ENCODE measurements at regions not wholly inside any gene's neighbourhood (a gene's known extent, or its start where the extent isn't known, plus 50 kb on each side); places are given as distances from the start of the nearest gene placed in this dataset.

DNA sequence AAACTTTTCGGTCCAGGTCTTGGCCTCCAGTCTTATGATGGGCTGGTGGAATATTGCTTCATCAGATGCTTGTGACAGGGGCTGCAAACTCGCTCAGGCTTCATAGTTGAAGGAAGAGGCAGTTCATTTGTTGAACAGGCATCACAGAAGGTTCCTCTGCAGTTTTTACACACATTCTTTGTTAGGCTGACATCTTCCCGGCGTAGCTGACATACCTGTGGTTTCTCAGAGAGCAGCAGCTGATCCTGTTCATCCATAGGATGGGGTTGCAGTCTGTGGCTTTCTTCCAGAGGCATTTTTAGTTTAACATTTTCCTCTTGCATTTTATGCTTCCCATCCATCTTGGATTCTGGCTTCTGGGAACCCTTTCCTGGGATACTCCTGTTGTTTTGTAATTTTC, 1255.2 kb downstream of the EFNA5 start:
- in situ Hi-C loops (cut with HindIII; ENCODE audit: low sequenced_read_pairs), result no loop called here
- no peak overlapping the region for H3K4me3 ChIP-seq (ENCODE audit: low read depth, low read length)
- TF ChIP-seq, protein P1, sequence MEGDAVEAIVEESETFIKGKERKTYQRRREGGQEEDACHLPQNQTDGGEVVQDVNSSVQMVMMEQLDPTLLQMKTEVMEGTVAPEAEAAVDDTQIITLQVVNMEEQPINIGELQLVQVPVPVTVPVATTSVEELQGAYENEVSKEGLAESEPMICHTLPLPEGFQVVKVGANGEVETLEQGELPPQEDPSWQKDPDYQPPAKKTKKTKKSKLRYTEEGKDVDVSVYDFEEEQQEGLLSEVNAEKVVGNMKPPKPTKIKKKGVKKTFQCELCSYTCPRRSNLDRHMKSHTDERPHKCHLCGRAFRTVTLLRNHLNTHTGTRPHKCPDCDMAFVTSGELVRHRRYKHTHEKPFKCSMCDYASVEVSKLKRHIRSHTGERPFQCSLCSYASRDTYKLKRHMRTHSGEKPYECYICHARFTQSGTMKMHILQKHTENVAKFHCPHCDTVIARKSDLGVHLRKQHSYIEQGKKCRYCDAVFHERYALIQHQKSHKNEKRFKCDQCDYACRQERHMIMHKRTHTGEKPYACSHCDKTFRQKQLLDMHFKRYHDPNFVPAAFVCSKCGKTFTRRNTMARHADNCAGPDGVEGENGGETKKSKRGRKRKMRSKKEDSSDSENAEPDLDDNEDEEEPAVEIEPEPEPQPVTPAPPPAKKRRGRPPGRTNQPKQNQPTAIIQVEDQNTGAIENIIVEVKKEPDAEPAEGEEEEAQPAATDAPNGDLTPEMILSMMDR (IDR thresholded peaks at IDR 0.05; ENCODE audit: low read depth, low read length), result no peak
- peak; percentile 88 for DNase-seq (ENCODE audit: low read depth, low spot score)

DNA sequence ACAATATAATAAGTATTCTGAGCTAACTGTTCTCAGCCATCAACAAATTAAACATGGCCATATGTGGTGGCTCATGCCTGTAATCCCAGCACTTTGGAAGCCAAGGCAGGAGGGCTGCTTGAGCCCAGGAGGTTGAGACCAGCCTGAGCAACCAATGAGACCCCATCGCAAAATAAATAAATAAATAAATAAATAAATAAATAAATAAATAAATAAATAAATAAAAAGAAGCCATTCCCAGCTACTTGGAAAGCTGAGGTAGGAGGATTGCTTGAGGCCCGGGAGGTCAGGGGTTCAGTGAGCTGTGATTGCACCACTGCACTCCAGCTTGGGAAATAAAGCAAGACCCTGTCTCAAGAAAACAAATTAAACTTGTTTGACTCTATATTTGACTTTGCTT, 1256.4 kb downstream of the EFNA5 start:
- in situ Hi-C loops (cut with HindIII; ENCODE audit: low sequenced_read_pairs), result no loop called here
- no peak for DNase-seq (ENCODE audit: low read depth, low spot score)
- TF ChIP-seq, protein P1 (IDR thresholded peaks at IDR 0.05; ENCODE audit: low read depth, low read length), result no peak
- H3K4me3 ChIP-seq (ENCODE audit: low read depth, low read length), result no peak overlapping the region

DNA sequence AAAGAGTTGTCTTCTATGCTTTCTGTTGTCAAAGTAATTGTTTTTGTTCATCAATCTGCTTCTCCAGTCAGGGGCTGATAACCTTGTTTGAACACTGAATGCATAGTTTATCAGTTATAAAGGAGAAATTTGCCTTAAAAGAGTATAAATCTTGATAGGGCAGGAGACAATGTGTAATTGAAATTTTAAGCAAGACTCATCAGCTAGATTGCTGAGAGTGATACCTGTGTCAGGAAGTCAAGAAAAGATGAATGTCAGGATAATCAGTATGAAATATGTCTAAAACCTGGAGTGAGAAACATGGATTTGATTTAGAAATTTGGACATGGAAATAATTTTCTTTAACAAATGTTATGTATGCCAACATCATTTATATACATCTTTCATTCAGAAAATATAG, 1258.1 kb downstream of the EFNA5 start:
- TF ChIP-seq, protein P1 (IDR thresholded peaks at IDR 0.05; ENCODE audit: low read depth, low read length), result no peak
- in situ Hi-C loops (cut with HindIII; ENCODE audit: low sequenced_read_pairs), result no loop called here

DNA sequence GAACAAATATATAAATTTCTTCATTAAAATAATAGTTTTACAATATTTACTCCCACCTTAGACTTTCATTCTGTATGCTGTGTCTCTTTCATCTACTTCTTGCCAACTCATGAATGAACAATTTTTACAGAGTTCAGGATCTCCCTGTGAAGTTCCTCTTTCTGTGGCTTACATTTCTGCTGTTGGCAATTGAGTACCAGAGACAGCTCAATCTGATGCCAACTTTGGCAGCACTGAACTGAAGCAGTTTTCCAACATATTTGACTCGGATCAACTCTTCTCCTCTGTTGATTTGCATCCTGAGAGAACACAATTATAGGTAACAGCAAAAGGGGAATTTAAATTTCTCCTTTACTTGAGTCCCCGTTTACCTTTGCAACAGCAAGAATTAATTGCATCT, 1262.2 kb downstream of the EFNA5 start:
- DNase-seq (ENCODE audit: low read depth, low spot score), result no peak
- TF ChIP-seq, protein P1 (IDR thresholded peaks at IDR 0.05; ENCODE audit: low read depth, low read length), result no peak
- in situ Hi-C loops (cut with HindIII; ENCODE audit: low sequenced_read_pairs), result no loop called here
- no peak overlapping the region for H3K4me3 ChIP-seq (ENCODE audit: low read depth, low read length)

More for the DNA sequence above, 1258.1 kb downstream of the EFNA5 start:
- DNase-seq (ENCODE audit: low read depth, low spot score), result no peak
- H3K4me3 ChIP-seq (ENCODE audit: low read depth, low read length), result no peak overlapping the region

DNA sequence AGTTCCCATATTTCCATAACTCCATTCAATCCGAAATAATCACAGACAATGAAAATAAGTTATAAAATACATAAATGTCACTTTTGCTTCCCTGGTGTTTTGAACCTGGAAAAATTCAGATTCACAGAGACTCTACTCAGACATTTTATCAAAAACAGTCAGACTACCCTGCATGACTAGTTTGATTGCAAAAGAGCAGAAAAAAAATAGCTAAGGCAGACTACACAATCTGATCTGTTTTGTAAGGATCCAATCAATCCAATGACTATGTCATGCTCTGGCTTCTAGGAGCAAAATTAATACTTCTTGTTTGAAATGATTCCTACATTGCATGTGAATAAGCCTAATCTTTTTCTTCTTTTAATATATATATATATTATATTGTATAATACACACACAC, 1262.6 kb downstream of the EFNA5 start:
- no peak for DNase-seq (ENCODE audit: low read depth, low spot score)
- TF ChIP-seq, protein P1 (IDR thresholded peaks at IDR 0.05; ENCODE audit: low read depth, low read length), result no peak
- in situ Hi-C loops (cut with HindIII; ENCODE audit: low sequenced_read_pairs), result no loop called here
- no peak overlapping the region for H3K4me3 ChIP-seq (ENCODE audit: low read depth, low read length)

DNA sequence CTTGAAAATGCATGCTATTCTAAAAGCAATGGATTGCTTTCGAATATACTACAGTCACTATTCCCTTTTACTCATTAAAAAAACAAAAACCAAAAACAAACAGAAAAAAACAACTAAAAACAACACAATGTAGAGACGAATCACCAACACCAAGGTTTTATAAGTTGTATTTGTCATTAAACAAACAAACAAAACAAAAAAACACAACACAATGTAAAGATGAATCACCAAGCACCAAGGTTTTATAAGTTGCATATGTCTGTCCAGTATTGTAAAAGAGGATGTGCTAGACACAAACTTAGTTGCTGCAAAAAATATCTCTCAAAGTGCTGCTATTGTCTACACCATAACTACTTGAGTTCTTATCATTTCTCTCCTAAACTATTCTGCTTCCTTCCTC, 1269.2 kb downstream of the EFNA5 start:
- TF ChIP-seq, protein P1 (IDR thresholded peaks at IDR 0.05; ENCODE audit: low read depth, low read length), result no peak
- no peak overlapping the region for H3K4me3 ChIP-seq (ENCODE audit: low read depth, low read length)
- in situ Hi-C loops (cut with HindIII; ENCODE audit: low sequenced_read_pairs), result no loop called here
- no peak for DNase-seq (ENCODE audit: low read depth, low spot score)

DNA sequence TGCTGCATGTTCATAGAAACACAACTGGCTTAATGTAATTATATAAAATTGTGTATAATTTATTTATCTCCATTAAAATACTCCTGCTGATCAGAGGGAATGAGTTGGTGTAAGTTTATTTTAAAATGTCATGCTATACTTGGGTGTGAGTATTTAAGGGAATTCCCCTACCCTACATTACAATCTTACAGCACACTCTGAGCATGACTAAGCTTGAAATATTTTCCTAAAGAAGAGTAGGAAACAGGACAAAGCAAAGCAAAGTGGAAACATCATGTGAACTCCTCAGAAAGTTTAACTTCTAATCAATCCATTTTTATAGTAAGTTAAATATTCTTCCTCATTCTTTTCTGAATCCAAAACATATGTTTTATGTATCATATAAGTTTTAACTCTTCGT, 1271.3 kb downstream of the EFNA5 start:
- TF ChIP-seq, protein P1 (IDR thresholded peaks at IDR 0.05; ENCODE audit: low read depth, low read length), result no peak
- H3K4me3 ChIP-seq (ENCODE audit: low read depth, low read length), result no peak overlapping the region

More for the DNA sequence above, 1271.3 kb downstream of the EFNA5 start:
- DNase-seq (ENCODE audit: low read depth, low spot score), result peak; percentile 77
- in situ Hi-C loops (cut with HindIII; ENCODE audit: low sequenced_read_pairs), result no loop called here
